Ishikawa (cell line): ENCODE measurements at regions not wholly inside any gene's neighbourhood (a gene's known extent, or its start where the extent isn't known, plus 50 kb on each side); places are given as distances from the start of the nearest gene placed in this dataset.

ENCODE experiments used
- CEBPB ChIP-seq: IDR thresholded peaks from 2 replicates; pipeline ENCODE4 v1.6.1; 2012
- CREB1 ChIP-seq: IDR thresholded peaks from 2 replicates; pipeline ENCODE4 v1.6.1; 2012; ENCODE audit warnings: low read depth
- EGR1 ChIP-seq: IDR thresholded peaks from 2 replicates; pipeline ENCODE4 v1.6.1; 2012
- EP300 ChIP-seq: IDR thresholded peaks from 2 replicates; pipeline ENCODE4 v1.6.1; 2012; ENCODE audit warnings: borderline replicate concordance
- FOXM1 ChIP-seq: IDR thresholded peaks from 2 replicates; pipeline ENCODE4 v1.6.1; 2012; ENCODE audit warnings: low read depth, borderline replicate concordance
- NFIC ChIP-seq: IDR thresholded peaks from 2 replicates; pipeline ENCODE4 v1.6.1; 2012
- RAD21 ChIP-seq: IDR thresholded peaks from 2 replicates; pipeline ENCODE4 v1.6.1; 2012; ENCODE audit warnings: low read depth
- REST ChIP-seq: IDR thresholded peaks from 2 replicates; pipeline ENCODE4 v1.6.1; 2012; ENCODE audit warnings: low read depth, mild to moderate bottlenecking
- TAF1 ChIP-seq: IDR thresholded peaks from 2 replicates; pipeline ENCODE4 v1.6.1; 2012; ENCODE audit warnings: low read depth, mild to moderate bottlenecking
- TCF12 ChIP-seq: IDR thresholded peaks from 2 replicates; pipeline ENCODE4 v1.6.1; 2012; ENCODE audit warnings: low read depth
- TEAD4 ChIP-seq: IDR thresholded peaks from 2 replicates; pipeline ENCODE4 v1.6.1; 2012
- YY1 ChIP-seq: IDR thresholded peaks from 2 replicates; pipeline ENCODE4 v1.6.1; 2012; ENCODE audit warnings: low read depth
- ZBTB7A ChIP-seq: IDR thresholded peaks from 2 replicates; pipeline ENCODE4 v1.6.1; 2012; ENCODE audit warnings: low read depth
- TF ChIP-seq, protein P1 (sequence below): IDR thresholded peaks from 2 replicates; pipeline ENCODE4 v1.6.1; 2012
- TF ChIP-seq, protein P2 (sequence below): IDR thresholded peaks from 2 replicates; pipeline ENCODE4 v1.6.1; 2012

DNA sequence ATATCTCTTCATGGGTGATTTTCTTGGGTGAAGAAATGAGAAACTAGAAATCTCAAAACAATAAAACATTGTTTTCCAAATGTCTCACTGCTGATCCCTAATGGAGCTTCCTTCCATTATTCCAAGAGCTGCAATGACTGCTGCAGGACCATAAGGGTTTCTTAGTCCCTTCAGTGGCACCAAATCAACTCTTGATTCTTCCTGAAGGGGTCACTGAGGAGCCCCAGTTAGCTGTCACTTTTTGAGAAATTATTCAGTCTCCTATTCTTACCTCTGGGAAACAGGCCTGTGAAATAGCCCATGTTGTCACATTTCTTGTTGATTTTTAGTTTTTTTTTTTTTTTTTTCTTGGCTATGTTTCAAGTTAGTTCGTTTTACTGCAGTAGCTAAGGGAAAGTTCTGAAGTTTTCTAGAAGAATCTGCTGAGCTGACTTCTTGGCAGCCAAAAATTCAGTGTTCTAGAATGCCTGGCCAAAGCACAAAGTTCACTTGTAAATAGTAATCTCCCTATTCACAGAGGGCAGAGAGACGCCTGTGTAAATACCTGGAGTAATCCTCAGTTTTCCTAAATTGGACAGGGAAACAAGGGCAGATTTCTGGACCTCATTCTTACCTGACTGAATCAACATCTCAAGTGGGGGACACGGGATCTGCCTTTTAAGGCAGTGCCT lies 480.0 kb downstream of the RIT2 start:
- TF ChIP-seq FOXM1 = no peak
- peak; percentile 20; the same call in 1 of the 2 replicates for TF ChIP-seq RAD21
- TF ChIP-seq NFIC = no peak
- TF ChIP-seq EP300 = no peak

DNA sequence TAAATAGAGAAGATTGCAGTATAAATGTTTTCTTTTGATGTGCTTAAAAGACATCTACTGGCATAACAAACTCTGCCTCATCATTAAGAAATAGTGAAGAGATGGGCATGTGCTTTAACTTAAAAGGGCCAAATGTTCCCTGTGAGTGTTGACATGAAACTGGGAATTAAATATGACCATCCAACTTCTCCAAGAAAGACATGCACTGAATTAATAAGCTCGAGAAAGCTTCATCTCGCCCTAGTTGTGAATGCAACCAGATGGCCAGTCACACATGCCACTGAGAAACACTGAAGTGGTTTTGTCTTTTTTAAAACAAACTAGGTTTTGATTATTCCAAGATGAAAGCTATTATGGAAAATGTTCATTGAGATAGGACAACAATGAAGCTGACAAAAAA lies 479.2 kb downstream of the RIT2 start:
- TF ChIP-seq FOXM1 (no peak), NFIC (no peak), EGR1 (no peak), ZBTB7A (no peak), YY1 (no peak), RAD21 (no peak), TAF1 (no peak), EP300 (no peak), TCF12 (no peak), CREB1 (no peak), TEAD4 (no peak), REST (no peak), CEBPB (no peak)
- TF ChIP-seq, protein P1, sequence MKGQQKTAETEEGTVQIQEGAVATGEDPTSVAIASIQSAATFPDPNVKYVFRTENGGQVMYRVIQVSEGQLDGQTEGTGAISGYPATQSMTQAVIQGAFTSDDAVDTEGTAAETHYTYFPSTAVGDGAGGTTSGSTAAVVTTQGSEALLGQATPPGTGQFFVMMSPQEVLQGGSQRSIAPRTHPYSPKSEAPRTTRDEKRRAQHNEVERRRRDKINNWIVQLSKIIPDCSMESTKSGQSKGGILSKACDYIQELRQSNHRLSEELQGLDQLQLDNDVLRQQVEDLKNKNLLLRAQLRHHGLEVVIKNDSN = no peak
- TF ChIP-seq, protein P2, sequence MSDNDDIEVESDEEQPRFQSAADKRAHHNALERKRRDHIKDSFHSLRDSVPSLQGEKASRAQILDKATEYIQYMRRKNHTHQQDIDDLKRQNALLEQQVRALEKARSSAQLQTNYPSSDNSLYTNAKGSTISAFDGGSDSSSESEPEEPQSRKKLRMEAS = no peak

DNA sequence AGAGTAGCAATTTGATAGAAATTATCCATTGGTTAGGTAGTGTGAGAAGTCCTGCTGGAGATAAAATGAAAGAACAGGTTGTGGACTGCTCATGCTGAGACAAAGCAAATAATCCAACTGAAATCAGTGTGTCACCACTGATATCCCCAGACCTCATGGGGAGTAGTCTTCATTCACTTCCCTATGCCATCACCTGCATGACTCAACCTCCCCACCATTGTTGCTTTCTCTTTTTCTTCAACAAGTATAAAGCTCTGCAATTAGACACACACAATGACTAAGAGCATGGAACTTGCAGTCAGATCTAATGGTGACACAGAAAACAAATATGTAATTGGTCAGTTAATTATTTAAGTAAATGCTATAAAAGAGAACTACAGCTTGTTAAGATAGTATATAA lies 475.3 kb downstream of the RIT2 start:
- TF ChIP-seq EP300 (no peak), CREB1 (no peak), YY1 (no peak), ZBTB7A (no peak), RAD21 (no peak), EGR1 (no peak), TAF1 (no peak), NFIC (no peak)
- TF ChIP-seq, protein P2 = no peak
- TF ChIP-seq, protein P1 = no peak

- TF ChIP-seq REST (no peak), CREB1 (no peak), YY1 (no peak), TAF1 (no peak), ZBTB7A (no peak), TEAD4 (no peak), EP300 (no peak)
These were observed 473.5 kb downstream of the RIT2 start for GRCh38 chr18:42641996-42642395.

- no peak for TF ChIP-seq EP300
- no peak for TF ChIP-seq TCF12
- TF ChIP-seq ZBTB7A = no peak
- no peak for TF ChIP-seq FOXM1
- no peak for TF ChIP-seq NFIC
- no peak for TF ChIP-seq EGR1
- TF ChIP-seq TAF1 = no peak
- TF ChIP-seq YY1 = no peak
- TF ChIP-seq, protein P1 = no peak
- TF ChIP-seq CREB1 = no peak
- no peak for TF ChIP-seq REST
- TF ChIP-seq TEAD4 = no peak
- no peak for TF ChIP-seq RAD21
- TF ChIP-seq CEBPB = no peak
These were observed 470.8 kb downstream of the RIT2 start for GRCh38 chr18:42644729-42645131.
